IMR-90 (cell line): ENCODE measurements at regions not wholly inside any gene's neighbourhood (a gene's known extent, or its start where the extent isn't known, plus 50 kb on each side); places are given as distances from the start of the nearest gene placed in this dataset.

ENCODE experiments used
- ATAC-seq: fragments of 200-7000 bp; cut with Tn5 transposase; 2 replicates; pipeline ENCODE4 v1.9.1; 2020; ENCODE audit warnings: low read depth, mild to moderate bottlenecking, moderate library complexity
- BruUV-seq: library from RNA; stranded (reverse); fragments of 400-500 nt; replicated peaks from 2 replicates; lab custom pipeline; 2021; lab: Mats Ljungman, UMichigan
- CTCF ChIA-PET: fragments of 300-600 bp; formaldehyde crosslinking; extraction: SDS; loops from one replicate; lab custom pipeline; 2021; ENCODE audit warnings: antibody characterized with exemption; lab: Yijun Ruan, JAX
- POLR2A ChIA-PET: fragments of 300-600 bp; sonication (Branson Sonifier 250); formaldehyde crosslinking; loops from one replicate; lab custom pipeline; 2022; ENCODE audit warnings: antibody characterized with exemption; ENCODE audit not compliant: unreplicated experiment; lab: Charles Lee
- DNase-seq: peaks from one replicate; pipeline ENCODE4 v3.0.0; 2013
- H2AFZ ChIP-seq: replicated peaks from 2 replicates; pipeline ENCODE3; 2013; ENCODE audit warnings: low read length, mild to moderate bottlenecking; ENCODE audit not compliant: poor library complexity
- H2AK5ac ChIP-seq: 2 replicates; pipeline ENCODE4 v1.6.1; 2013; ENCODE audit warnings: low read depth, low read length, inconsistent platforms
- H2AK9ac ChIP-seq: replicated peaks from 2 replicates; pipeline ENCODE3; 2013; ENCODE audit warnings: mild to moderate bottlenecking, low read depth, low read length, moderate library complexity; ENCODE audit not compliant: poor library complexity
- H2BK120ac ChIP-seq: 2 replicates; pipeline ENCODE4 v1.6.1; 2013; ENCODE audit warnings: low read depth, low read length, inconsistent platforms
- H2BK15ac ChIP-seq: 3 replicates; pipeline ENCODE4 v1.6.1; 2013; ENCODE audit warnings: low read depth, low read length, inconsistent platforms
- H2BK20ac ChIP-seq: 2 replicates; pipeline ENCODE4 v1.6.1; 2013; ENCODE audit warnings: low read depth, mild to moderate bottlenecking, inconsistent platforms, low read length, moderate library complexity
- H2BK5ac ChIP-seq: 2 replicates; pipeline ENCODE4 v1.6.1; 2013; ENCODE audit warnings: mild to moderate bottlenecking, low read depth, low read length, inconsistent platforms; ENCODE audit not compliant: poor library complexity, severe bottlenecking
- H3K14ac ChIP-seq: replicated peaks from 2 replicates; pipeline ENCODE4 v1.6.1; 2013; ENCODE audit warnings: low read depth, low read length, inconsistent platforms
- H3K18ac ChIP-seq: 2 replicates; pipeline ENCODE4 v1.6.1; 2013; ENCODE audit warnings: low read depth, low read length, control low read depth
- H3K23ac ChIP-seq: 2 replicates; pipeline ENCODE4 v1.6.1; 2013; ENCODE audit warnings: low read depth, low read length, inconsistent platforms
- H3K27ac ChIP-seq: 2 replicates; pipeline ENCODE4 v1.5.1; 2013; ENCODE audit warnings: mild to moderate bottlenecking, control low read depth, low read length; ENCODE audit not compliant: insufficient read depth
- H3K27me3 ChIP-seq: 2 replicates; pipeline ENCODE4 v1.6.1; 2013; ENCODE audit warnings: low read length; ENCODE audit not compliant: control insufficient read depth, insufficient read depth
- H3K36me3 ChIP-seq: 2 replicates; pipeline ENCODE4 v1.6.1; 2013; ENCODE audit warnings: low read length, mixed read lengths; ENCODE audit not compliant: control insufficient read depth, insufficient read depth
- H3K4ac ChIP-seq: 2 replicates; pipeline ENCODE4 v1.6.1; 2013; ENCODE audit warnings: low read depth, low read length, inconsistent platforms
- H3K4me1 ChIP-seq: 2 replicates; pipeline ENCODE4 v1.6.1; 2013; ENCODE audit warnings: low read length, mixed read lengths; ENCODE audit not compliant: control insufficient read depth, insufficient read depth
- H3K4me2 ChIP-seq: 2 replicates; pipeline ENCODE4 v1.6.1; 2013; ENCODE audit warnings: low read depth, mild to moderate bottlenecking, control low read depth, low read length, moderate library complexity
- H3K4me3 ChIP-seq: 2 replicates; pipeline ENCODE4 v1.5.1; 2013; ENCODE audit warnings: low read depth, mild to moderate bottlenecking, control low read depth, low read length, moderate library complexity; ENCODE audit not compliant: insufficient read depth
- H3K56ac ChIP-seq: 2 replicates; pipeline ENCODE4 v1.6.1; 2013; ENCODE audit warnings: low read length, inconsistent platforms; ENCODE audit not compliant: insufficient read depth; ENCODE audit errors: extremely low read depth
- H3K79me1 ChIP-seq, 2 experiments: 2 replicates each; pipeline ENCODE4 v1.6.1; 2013; ENCODE audit warnings: low read length in 2 of 2, inconsistent platforms in 1 of 2, low read depth in 1 of 2
- H3K9ac ChIP-seq: 2 replicates; pipeline ENCODE4 v1.6.1; 2013; ENCODE audit warnings: low read depth, low read length, control low read depth
- H3K9me1 ChIP-seq: 2 replicates; pipeline ENCODE4 v1.6.1; 2013; ENCODE audit warnings: low read length, inconsistent platforms; ENCODE audit not compliant: insufficient read depth
- H3K9me3 ChIP-seq: 2 replicates; pipeline ENCODE4 v1.6.1; 2013; ENCODE audit warnings: low read length; ENCODE audit not compliant: control insufficient read depth, insufficient read depth
- H4K20me1 ChIP-seq: 2 replicates; pipeline ENCODE4 v1.6.1; 2013; ENCODE audit warnings: low read length, inconsistent platforms; ENCODE audit not compliant: insufficient read depth
- H4K5ac ChIP-seq: 2 replicates; pipeline ENCODE4 v1.6.1; 2013; ENCODE audit warnings: mild to moderate bottlenecking, low read depth, low read length, control low read depth
- H4K8ac ChIP-seq, 2 experiments: 2 replicates each; pipeline ENCODE4 v1.6.1; 2013; ENCODE audit warnings: low read depth in 2 of 2, low read length in 2 of 2, control low read depth in 1 of 2, inconsistent platforms in 1 of 2
- H4K91ac ChIP-seq: 2 replicates; pipeline ENCODE4 v1.6.1; 2013; ENCODE audit warnings: low read depth, low read length, inconsistent platforms; ENCODE audit not compliant: insufficient read depth
- CHD1 ChIP-seq: IDR thresholded peaks from 2 replicates; pipeline ENCODE4 v1.6.1; 2012; ENCODE audit warnings: low read depth, low read length, improper control_type of control experiment
- FOS ChIP-seq: fragments of 150-350 bp; IDR thresholded peaks from 2 replicates; pipeline ENCODE4 v1.6.1; 2016; ENCODE audit warnings: low read depth, low read length
- MAZ ChIP-seq: IDR thresholded peaks from 2 replicates; pipeline ENCODE4 v1.6.1; 2012; ENCODE audit warnings: low read depth, mild to moderate bottlenecking, low read length, improper control_type of control experiment, moderate library complexity, borderline replicate concordance
- MXI1 ChIP-seq: IDR thresholded peaks from 2 replicates; pipeline ENCODE4 v1.6.1; 2012; ENCODE audit warnings: low read depth, mild to moderate bottlenecking, low read length, moderate library complexity, borderline replicate concordance
- NFE2L2 ChIP-seq: fragments of 150-350 bp; IDR thresholded peaks from 2 replicates; pipeline ENCODE4 v1.6.1; 2016; ENCODE audit warnings: low read depth, mild to moderate bottlenecking, low read length
- POLR2A ChIP-seq: IDR thresholded peaks from 2 replicates; pipeline ENCODE4 v1.6.1; 2012; ENCODE audit warnings: mild to moderate bottlenecking, low read depth, low read length
- RAD21 ChIP-seq: IDR thresholded peaks from 2 replicates; pipeline ENCODE4 v1.6.1; 2012; ENCODE audit warnings: low read length, improper control_type of control experiment
- RCOR1 ChIP-seq: IDR thresholded peaks from 2 replicates; pipeline ENCODE4 v1.6.1; 2012; ENCODE audit warnings: mild to moderate bottlenecking, low read length, improper control_type of control experiment; ENCODE audit not compliant: insufficient replicate concordance
- WGBS, 2 experiments: methylation state at CpG; one replicate each; pipeline versions ENCODE4 v1.1.5 to v1.1.7; 2013; ENCODE audit warnings: missing lambda C conversion rate in 2 of 2; ENCODE audit not compliant: insufficient read length in 1 of 2; ENCODE audit errors: extremely low coverage in 2 of 2; 5-methylcytosine and 5-hydroxymethylcytosine counted together
- dilution Hi-C: fragments of 300-500 bp; cut with HindIII; formaldehyde crosslinking; loops from one replicate; pipeline ENCODE4 v1.14.3; 2018; ENCODE audit warnings: low sequenced_read_pairs; ENCODE audit not compliant: unreplicated experiment
- in situ Hi-C: fragments of 300-500 bp; cut with MboI; formaldehyde crosslinking; loops from 3 replicates; pipeline ENCODE4 v1.14.3; 2019; ENCODE audit warnings: low sequenced_read_pairs, inconsistent platforms, mixed read lengths
- intact Hi-C: fragments of 100-400 bp; cut with micrococcal nuclease; formaldehyde crosslinking; loops from 2 replicates; pipeline ENCODE4 v1.10.0; 2022
- TF ChIP-seq, protein P1 (sequence below): fragments of 150-350 bp; IDR thresholded peaks from 2 replicates; pipeline ENCODE4 v1.6.1; 2017; ENCODE audit warnings: mild to moderate bottlenecking, antibody characterized with exemption, low read length, low read depth
- TF ChIP-seq, protein P2 (sequence below): fragments of 150-350 bp; IDR thresholded peaks from 2 replicates; pipeline ENCODE4 v1.6.1; 2016; ENCODE audit warnings: low read depth, mild to moderate bottlenecking, low read length, moderate library complexity, borderline replicate concordance

DNA sequence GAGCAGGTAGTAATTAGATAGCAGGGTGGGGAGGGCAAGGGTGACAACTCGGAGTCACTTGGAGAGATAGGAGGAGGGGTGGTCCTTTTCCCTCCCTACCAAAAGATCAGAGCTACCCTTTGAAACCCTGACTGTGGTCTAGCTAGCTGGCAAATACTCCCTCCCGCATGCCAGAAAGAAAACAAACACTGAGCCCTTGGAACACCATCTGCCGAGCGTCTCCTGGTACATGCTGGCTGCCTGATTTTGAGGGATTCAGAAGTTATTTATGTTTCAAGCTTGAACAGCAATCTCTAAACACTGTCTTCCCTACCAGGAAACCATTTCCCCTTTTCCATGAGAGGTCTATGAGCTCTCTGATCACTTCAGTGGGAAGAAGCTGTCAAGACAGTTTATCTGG, 291.6 kb upstream of the CFAP20DC start:
- ChIA-PET POLR2A (no interaction called here), CTCF (no interaction called here)
- Histone ChIP-seq H3K4me1 (no peaks in the 10 kb centered on the region), H3K4ac (no peak overlapping the region), H3K9me3 (no peaks in the 10 kb centered on the region), H3K14ac (no peak overlapping the region), H2BK5ac (no peak overlapping the region), H4K8ac (no peak overlapping the region), H3K9me1 (no peaks in the 10 kb centered on the region), H4K5ac (no peak overlapping the region), H3K4me3 (no peak overlapping the region), H3K4me2 (no peak overlapping the region), H3K18ac (no peak overlapping the region), H3K27ac (no peak overlapping the region), H3K56ac (no peak overlapping the region), H3K27me3 (peaks cover 4% of the 10 kb centered on the region), H4K91ac (no peak overlapping the region), H3K36me3 (no peaks in the 10 kb centered on the region), H2BK120ac (no peak overlapping the region), H4K20me1 (no peaks in the 10 kb centered on the region), H2AFZ (no peak overlapping the region), H2AK5ac (no peak overlapping the region), H3K23ac (no peak overlapping the region), H2BK20ac (no peak overlapping the region), H3K79me1 (no peaks in the 10 kb centered on the region), H3K9ac (no peak overlapping the region), H2AK9ac (no peak overlapping the region), H2BK15ac (no peak overlapping the region)
- no CpG with 5 or more reads among the region's 4 CpGs for WGBS, 2 experiments
- TF ChIP-seq, protein P1, sequence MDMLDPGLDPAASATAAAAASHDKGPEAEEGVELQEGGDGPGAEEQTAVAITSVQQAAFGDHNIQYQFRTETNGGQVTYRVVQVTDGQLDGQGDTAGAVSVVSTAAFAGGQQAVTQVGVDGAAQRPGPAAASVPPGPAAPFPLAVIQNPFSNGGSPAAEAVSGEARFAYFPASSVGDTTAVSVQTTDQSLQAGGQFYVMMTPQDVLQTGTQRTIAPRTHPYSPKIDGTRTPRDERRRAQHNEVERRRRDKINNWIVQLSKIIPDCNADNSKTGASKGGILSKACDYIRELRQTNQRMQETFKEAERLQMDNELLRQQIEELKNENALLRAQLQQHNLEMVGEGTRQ, result no peak
- TF ChIP-seq CHD1 (no peak), MXI1 (no peak), POLR2A (no peak), RAD21 (no peak), NFE2L2 (no peak), FOS (no peak), MAZ (no peak), RCOR1 (no peak)
- TF ChIP-seq, protein P2, sequence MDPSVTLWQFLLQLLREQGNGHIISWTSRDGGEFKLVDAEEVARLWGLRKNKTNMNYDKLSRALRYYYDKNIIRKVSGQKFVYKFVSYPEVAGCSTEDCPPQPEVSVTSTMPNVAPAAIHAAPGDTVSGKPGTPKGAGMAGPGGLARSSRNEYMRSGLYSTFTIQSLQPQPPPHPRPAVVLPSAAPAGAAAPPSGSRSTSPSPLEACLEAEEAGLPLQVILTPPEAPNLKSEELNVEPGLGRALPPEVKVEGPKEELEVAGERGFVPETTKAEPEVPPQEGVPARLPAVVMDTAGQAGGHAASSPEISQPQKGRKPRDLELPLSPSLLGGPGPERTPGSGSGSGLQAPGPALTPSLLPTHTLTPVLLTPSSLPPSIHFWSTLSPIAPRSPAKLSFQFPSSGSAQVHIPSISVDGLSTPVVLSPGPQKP, result no peak
- intact Hi-C loops, result no loop called here
- no TSS peak for BruUV-seq
- ATAC-seq (no peak), DNase-seq (no peak)
- dilution Hi-C loops, result no loop called here
- in situ Hi-C loops, result no loop called here
